Type B pancreatic cell (in vitro differentiated cells): ENCODE measurements at regions not wholly inside any gene's neighbourhood (a gene's known extent, or its start where the extent isn't known, plus 50 kb on each side); places are given as distances from the start of the nearest gene placed in this dataset.

Experiments used
- DNase-seq: peaks from one replicate; pipeline ENCODE4 v3.0.0; 2021; ENCODE audit warnings: mixed read lengths; ENCODE audit not compliant: unreplicated experiment; ENCODE audit errors: extremely low spot score
- H3K27ac Mint-ChIP-seq: 2 replicates; pipeline ENCODE4 v1.8.0; 2021; ENCODE audit warnings: mild to moderate bottlenecking, mixed read lengths
- H3K27me3 Mint-ChIP-seq: 2 replicates; pipeline ENCODE4 v1.8.0; 2021; ENCODE audit warnings: mixed read lengths
- H3K36me3 Mint-ChIP-seq: 2 replicates; pipeline ENCODE4 v1.8.0; 2021; ENCODE audit warnings: mixed read lengths
- H3K4me1 Mint-ChIP-seq: one replicate; pipeline ENCODE4 v1.8.0; 2021; ENCODE audit warnings: mixed read lengths; ENCODE audit not compliant: unreplicated experiment
- H3K4me3 Mint-ChIP-seq: 2 replicates; pipeline ENCODE4 v1.8.0; 2021; ENCODE audit warnings: mild to moderate bottlenecking, mixed read lengths
- H3K9me3 Mint-ChIP-seq: 2 replicates; pipeline ENCODE4 v1.8.0; 2021; ENCODE audit warnings: mixed read lengths
- TF ChIP-seq, protein P1 (sequence below): fragments of 200-600 bp; sonication (generic); conservative IDR thresholded peaks from 2 replicates; pipeline ENCODE4 v1.5.0; 2021; ENCODE audit warnings: antibody characterized with exemption, mild to moderate bottlenecking

DNA sequence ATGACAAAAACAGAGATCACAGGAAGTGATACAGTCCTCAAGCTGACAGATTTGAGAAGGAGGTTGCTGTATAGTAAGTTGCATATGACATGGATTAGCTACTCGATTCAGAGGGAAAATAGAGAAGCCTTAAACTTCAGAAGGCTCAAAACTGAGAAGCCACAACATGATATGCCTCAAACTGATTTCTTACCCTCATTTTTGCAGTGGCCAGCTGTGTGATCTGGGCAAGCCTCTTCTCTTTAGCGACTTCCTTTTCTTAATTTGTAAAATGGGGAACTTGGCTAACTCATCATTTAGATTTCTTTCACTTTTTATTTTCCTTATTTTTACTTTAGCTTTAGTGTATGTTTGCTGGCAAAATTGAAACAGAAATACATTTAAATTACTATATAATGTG is 421.1 kb downstream of the KIF4B start:
- Mint-ChIP-seq H3K27me3 (peaks cover 3% of the 10 kb centered on the region), H3K9me3 (peaks cover 12% of the 10 kb centered on the region), H3K27ac (no peak overlapping the region), H3K4me1 (no peaks in the 10 kb centered on the region), H3K36me3 (peaks cover 5% of the 10 kb centered on the region), H3K4me3 (no peak overlapping the region)
- DNase-seq = no peak
- TF ChIP-seq, protein P1, sequence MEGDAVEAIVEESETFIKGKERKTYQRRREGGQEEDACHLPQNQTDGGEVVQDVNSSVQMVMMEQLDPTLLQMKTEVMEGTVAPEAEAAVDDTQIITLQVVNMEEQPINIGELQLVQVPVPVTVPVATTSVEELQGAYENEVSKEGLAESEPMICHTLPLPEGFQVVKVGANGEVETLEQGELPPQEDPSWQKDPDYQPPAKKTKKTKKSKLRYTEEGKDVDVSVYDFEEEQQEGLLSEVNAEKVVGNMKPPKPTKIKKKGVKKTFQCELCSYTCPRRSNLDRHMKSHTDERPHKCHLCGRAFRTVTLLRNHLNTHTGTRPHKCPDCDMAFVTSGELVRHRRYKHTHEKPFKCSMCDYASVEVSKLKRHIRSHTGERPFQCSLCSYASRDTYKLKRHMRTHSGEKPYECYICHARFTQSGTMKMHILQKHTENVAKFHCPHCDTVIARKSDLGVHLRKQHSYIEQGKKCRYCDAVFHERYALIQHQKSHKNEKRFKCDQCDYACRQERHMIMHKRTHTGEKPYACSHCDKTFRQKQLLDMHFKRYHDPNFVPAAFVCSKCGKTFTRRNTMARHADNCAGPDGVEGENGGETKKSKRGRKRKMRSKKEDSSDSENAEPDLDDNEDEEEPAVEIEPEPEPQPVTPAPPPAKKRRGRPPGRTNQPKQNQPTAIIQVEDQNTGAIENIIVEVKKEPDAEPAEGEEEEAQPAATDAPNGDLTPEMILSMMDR = no peak

DNA sequence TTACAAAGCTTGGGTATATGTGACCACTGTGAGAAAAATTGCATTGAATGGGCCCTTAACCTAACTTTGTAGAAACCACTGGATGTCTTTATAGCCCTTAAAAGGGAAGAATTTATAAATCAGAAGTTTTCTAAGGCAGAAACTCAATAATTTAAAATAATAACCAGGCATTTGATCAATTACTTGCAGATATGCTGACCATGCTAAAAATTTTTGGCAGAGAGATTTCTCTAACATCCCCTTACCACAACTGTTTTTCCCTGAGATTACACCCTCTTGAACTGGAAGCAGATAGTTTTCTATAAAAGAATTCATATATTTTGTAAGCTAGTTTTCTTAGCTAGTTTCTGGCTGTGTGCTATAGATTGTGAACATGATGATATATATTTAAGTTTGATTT is 428.3 kb downstream of the KIF4B start:
- no peaks in the 10 kb centered on the region for H3K4me1 Mint-ChIP-seq
- DNase-seq = no peak
- TF ChIP-seq, protein P1 = no peak
- H3K36me3 Mint-ChIP-seq = no peaks in the 10 kb centered on the region
- no peaks in the 10 kb centered on the region for H3K27me3 Mint-ChIP-seq
- no peak overlapping the region for H3K27ac Mint-ChIP-seq
- peaks cover 4% of the 10 kb centered on the region for H3K9me3 Mint-ChIP-seq
- no peak overlapping the region for H3K4me3 Mint-ChIP-seq

DNA sequence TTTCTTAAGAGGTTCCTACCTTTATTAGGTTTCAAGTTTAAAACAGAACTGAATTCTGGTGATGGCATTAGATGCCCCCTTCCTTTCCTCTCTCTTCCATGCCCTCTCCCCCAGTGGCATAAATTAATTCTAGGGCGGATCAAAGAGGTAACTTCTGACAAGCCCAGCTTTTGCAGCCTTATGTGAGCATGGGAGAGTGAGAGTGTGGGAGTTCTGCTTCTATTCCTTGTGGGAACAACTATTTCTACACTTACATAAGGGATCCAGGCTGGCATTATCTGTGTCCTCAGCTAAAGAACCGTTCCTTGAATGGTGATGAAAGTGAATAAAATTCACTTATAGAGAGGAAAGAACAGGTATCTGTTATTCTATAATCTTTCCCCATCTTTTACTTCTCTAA is 437.6 kb downstream of the KIF4B start:
- Mint-ChIP-seq H3K27ac (no peak overlapping the region), H3K4me3 (no peak overlapping the region), H3K4me1 (no peaks in the 10 kb centered on the region), H3K9me3 (peaks cover 7% of the 10 kb centered on the region), H3K36me3 (no peaks in the 10 kb centered on the region), H3K27me3 (peaks cover 22% of the 10 kb centered on the region)
- TF ChIP-seq, protein P1 = no peak
- no peak for DNase-seq

DNA sequence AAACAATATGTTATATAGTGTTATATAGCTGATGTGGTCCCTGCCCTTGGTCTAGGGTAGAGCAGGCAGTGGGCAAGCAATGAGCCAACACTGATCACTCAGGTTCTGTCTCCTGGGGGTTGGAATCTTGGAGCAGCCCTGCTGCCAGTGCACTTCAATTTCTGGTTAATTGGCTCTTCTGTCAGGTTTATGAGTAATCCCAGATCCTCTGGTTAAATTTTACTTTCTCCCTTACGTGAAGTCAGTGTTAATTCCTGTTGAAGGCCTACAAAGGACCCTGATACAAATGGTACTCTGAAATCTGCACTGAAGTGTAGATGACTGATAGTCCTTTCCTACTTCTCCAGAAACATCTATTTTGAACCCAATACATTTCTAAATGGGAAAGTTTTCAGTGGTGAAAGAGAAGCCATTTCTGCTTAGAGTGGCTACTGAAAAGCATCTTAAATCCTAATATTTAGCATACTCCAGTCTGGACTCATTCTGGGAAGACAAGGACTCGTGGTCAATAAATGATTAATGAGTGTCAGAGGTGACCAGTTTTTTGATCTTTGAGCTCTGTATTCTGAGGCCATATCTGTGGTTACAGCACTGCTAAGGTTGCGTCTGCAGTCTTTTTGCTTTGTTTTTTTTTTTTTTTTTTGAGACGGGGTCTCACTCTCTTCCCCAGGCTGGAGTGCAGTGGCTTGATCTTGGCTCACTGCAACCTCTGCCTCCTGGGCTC is 442.4 kb downstream of the KIF4B start:
- no peak for DNase-seq
- TF ChIP-seq, protein P1 = no peak
- Mint-ChIP-seq H3K36me3 (no peaks in the 10 kb centered on the region), H3K4me1 (no peaks in the 10 kb centered on the region), H3K27me3 (peaks cover 12% of the 10 kb centered on the region), H3K9me3 (peaks cover 7% of the 10 kb centered on the region), H3K27ac (no peak overlapping the region), H3K4me3 (no peak overlapping the region)

DNA sequence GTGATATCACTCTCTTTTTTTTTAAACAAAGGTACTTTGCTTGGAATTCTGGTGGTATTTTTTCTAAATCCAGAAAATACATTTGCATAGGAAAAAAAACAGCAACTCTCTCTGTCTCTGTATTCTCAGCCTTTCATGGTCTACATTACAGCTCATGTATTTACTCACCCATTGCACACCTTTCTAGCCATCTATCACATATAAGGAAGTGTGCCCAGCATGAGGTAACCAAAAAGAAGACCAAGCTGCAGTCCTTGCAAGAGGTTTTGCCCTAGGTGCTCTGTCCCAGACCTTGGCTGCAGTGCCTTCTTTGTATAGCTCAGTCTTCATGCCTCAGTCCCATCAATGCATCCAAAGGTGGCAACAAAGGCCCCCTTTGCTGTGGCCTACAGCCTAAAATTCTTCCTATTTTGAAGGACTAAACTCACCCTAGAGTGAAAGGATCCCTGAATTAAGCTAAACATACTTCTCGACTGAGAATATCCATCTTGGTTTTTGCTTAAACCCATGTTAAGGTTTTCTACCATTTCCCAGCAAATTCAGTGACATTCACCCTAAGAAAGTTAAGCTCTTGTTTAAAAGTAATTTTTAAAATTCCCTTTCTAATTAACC is 446.4 kb downstream of the KIF4B start:
- peaks cover 10% of the 10 kb centered on the region for H3K27me3 Mint-ChIP-seq
- H3K27ac Mint-ChIP-seq = no peak overlapping the region
- TF ChIP-seq, protein P1 = no peak
- H3K4me3 Mint-ChIP-seq = no peak overlapping the region
- H3K9me3 Mint-ChIP-seq = no peaks in the 10 kb centered on the region
- no peaks in the 10 kb centered on the region for H3K36me3 Mint-ChIP-seq
- no peaks in the 10 kb centered on the region for H3K4me1 Mint-ChIP-seq
- no peak for DNase-seq
